ENCODE measurements at regions not wholly inside any gene's neighbourhood (a gene's known extent, or its start where the extent isn't known, plus 50 kb on each side); places are given as distances from the start of the nearest gene placed in this dataset.

DNA sequence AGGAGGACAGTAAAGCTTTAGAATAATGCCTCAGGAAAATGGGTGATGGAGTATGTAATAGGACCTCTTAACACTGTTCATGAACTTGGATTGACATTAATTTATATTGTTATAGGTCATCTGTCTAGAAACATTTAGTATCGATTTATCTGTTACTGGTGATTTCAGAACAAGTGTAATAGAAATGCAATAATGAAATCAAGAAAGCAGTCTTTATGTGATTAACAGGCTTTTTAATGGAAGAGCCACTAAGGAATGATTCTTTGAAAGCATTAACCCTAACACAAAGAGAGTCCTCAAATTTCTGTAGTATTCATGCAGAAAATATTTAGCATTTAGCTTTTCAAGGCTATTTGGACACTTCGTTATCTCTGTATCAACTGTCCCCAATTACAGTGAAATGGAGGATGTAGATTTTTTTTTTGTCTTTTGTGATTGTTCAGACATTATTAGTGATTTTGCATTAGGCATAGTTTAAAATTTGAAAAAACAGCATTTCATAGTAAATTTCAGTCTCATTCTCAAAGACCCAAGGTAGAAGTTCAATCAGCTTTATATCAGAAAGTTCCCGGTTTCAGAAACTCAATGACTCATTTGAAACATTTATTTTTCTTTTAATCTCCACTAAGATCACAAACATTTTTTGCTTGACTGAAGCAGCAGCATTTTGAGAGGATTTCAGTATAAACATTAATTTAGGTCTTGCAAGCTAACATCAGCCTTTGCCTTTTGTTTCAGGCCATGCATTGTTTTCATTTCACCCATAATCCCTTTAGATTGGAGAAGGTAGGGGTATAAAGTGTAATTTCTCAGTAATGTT, 56.3 kb downstream of the AGTR2 start:
- peak; percentile 55 for DNase-seq (ENCODE audit: low read depth)

DNA sequence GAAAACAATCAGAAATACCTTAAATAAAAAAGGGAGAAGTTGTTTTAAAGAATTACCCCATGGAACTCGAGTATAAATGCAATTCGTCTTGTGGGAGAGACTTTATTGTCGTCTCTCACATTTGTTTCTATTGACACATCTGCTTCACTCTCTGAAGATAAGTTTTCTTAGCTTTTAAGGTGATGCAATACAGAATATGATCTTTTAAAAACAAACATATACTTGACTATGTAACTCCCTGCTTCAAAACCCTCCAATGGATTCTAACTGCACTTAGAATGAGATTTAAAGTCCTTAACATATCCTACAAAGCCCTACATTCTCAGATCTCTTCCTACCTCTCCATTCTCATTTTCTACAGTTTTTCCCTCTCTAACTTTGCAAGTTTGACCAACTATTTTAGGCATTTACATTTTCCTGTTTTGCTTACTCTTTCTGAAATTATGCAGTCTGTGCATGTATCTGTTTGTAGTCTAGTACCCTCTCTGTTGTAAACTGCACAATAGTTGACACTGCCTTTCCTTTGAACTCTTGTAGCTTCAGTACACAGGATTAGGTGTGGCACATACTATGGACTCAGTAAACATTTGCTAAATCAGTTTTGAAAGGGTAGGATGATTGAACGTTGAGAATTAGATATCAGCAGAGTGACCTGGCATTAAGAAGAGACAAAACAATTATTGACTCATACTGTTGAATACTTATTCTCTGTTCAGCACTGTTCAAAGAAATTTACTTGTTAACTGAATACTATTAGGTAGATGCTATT, 59.8 kb downstream of the AGTR2 start:
- no peak for DNase-seq (ENCODE audit: low read depth)

DNA sequence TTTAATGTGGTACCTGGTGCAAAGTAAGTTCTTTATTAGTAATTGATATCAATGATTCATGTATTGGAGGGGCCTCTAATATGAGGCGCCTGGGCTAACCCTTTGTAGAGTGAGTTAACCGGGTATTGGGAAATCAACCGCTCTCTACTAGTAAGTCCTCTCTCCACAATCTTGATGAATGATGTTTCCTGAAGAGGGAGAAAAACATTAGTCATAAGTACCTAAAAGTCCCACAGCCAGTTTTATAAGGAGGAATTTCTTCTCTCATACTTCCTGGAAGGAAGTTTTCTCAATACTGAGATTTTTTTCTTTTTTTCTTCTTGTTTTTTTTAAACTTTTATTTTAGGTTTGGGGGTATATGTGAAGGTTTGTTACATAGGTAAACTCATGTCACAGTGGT, 62.3 kb downstream of the AGTR2 start:
- DNase-seq (ENCODE audit: low read depth) = peak; percentile 83

DNA sequence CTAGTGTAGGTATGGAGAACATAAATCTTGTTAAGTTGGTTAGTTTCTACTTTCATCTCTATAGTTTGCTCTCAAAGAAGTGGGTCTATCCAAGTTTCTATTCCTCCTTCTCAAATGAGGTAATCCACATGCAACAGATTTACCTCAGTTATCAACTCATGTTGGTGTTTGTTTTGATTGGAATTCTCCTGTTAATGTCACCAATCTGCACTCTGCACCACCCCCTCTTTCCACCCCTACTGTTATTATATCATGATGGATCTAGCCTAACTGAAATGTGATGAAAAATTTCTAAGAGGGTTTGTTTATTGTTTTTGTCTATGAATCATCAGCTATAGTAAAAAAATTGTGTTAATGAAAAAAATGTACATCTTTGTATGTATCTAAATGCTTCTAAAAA, 66.1 kb downstream of the AGTR2 start:
- DNase-seq (ENCODE audit: low read depth) = peak; percentile 14

DNA sequence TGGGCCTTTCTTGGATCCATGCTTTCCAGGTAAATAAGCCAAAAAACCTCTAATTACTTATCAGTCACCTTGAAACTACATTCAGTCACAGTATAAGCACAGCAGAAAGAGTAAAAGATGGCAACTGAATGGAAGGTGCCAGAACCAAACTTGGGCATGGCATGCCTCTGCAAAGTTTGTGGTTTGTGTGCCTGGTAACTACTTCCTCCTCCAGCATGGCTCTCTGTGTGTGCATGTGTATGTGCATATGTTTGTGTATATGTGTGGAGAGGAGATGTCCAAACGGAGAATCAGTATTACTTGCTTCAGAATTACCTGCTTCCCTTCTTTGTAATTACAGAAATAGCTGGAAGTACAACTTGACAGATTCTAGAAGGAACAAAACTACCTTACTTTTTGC, 67.5 kb downstream of the AGTR2 start:
- no peak for DNase-seq (ENCODE audit: low read depth)

DNA sequence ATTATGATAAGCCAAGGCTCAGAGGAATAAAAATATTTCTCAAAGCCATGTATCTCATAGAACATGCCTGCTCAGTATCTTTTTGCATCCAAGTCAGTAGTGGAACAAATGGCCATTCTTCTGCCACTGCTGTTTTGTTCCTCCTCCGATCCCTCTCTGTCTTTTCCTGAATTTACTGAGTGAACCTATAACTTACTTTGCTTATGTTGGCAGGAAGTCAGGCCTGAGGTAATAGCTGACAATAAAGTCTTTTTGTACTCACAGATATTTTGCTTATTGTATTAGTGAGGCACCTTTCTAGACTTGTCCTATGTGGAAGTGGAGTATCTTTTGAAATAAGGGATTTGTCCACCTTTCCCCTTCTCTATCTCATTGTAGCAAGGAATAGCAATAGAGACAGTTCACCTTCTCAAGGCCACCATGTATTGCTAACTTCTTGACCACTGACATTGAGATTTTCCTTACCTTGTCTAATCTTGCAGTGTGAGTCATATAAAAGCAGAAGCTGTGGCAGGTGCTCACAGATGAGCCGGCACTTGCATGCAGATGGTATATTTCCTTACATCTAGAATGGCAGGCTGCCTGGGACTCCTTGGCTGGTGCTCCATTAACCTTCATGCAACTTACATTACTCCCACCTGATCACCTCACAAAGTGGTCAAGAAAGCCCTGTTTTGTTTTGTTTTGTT, 68.2 kb downstream of the AGTR2 start:
- peak; percentile 10 for DNase-seq (ENCODE audit: low read depth)

DNA sequence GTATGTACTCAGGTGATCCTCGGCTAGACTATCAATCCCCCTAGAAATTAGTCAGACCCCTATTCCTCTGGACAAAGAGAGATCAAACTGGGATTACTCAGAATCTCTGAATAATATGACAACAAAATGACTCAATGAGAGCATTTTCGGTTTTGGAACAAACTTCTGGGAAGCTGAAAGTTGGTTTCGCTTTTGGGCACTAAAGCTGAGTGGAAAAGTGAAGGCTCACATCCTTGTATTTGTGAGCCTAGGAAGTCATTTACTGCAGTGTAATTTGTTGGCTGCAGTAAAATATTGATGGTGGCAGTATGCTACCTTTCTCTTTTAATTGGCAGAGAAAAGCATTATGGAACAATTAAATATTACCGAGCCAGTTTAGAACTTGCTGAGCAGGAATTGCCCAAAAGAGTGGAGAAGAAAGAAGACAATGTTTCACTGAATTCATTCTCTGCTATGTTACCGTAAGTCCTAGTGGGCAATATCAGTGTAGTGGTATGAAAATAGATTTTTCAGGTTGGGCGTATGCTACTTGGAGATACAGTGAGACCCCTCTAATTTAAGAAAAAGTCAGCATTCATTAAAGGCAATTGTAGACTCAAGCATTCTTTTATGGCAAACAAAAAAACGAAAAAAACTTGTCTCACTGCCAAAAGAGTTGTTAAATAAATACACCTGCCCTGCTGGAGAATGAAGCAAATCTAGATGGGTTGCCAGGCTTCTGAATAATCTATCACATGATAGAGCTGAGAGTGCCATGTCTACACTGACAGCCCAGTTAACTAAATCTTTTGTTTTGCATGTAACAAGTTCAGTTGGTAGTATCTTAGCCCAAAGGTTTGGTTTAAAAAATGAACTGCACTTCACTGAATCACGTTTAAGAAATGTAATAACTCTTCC, 69.6 kb downstream of the AGTR2 start:
- DNase-seq (ENCODE audit: low read depth) = peak; percentile 71

DNA sequence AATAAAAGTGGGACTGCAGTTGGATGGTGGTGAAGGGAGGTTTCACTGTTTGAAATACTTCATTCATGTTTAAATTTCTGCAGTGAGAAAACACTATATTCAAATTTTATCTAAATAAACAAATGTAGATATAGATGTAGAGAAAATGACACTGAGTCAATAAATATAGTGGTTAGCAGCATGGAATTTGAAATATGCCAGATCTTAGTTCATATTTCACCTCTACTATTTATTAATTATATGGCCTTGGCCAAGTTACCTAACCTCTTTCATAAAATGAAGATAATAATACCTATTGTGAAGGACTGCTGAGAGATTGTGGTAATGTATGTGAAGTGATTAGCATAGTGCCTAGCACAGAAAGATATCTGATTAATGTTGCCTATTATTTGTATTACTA, 70.5 kb downstream of the AGTR2 start:
- DNase-seq (ENCODE audit: low read depth) = no peak

DNA sequence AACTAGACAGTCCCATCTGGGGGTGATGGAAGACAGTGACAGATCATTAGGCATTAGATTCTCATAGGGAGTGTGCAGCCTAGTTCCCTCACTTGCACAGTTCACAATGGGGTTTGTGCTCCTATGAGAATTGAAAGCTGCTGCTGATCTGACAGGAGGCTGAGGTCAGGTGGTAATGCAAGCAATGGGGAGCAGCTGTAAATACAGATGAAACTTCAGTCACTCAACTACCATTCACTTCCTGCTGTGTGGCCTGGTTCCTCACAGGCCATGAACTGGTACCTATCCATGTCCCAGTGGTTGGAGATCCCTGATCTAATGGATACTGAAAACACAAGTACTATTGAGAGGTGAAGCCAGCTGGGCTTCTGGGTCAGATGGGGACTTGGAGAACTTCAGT, 72.5 kb downstream of the AGTR2 start:
- DNase-seq (ENCODE audit: low read depth) = no peak

DNA sequence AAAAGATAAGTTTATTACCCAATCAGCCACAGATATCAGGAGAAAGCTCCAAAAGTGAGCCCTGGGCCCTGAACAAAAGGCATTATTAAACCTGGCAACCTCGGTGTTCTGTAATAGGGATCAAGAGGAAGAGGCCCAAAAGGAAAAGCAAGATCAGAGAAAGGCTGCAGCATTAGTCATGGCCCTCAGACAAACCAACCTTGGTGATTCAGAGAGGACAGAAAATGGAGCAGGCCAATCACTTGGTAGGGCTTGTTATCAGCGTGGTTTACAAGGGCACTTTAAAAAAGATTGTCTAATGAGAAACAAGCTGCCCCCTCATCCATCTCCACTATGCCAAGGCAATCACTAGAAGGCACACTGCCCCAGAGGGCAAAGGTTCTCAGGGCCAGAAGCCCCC, 75.7 kb downstream of the AGTR2 start:
- DNase-seq (ENCODE audit: low read depth) = peak; percentile 81

DNA sequence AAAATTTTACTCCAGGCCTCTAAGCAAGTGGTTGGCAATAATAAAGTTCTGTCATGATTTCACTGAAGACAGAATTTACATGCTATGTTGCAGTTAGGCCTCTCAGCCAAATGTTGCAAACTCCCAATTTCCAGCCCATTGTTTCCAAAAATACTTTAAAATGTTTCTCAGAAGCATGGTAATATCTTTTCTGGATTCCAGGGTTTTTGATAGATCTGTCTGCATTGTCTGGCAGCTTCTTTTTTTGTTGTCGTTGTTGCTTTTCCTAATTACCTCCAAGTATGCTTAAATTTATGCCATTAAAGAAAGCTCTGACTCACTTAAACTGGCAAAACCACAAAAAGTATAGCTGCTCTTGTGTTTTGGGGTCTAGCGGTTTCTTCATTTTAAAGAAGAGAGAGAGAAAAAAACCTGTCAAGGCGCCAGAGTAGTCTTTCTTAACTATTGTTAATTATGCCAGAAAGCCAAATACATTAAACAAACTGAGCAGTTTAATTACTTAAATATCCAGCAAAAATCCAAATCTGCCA, 97.0 kb downstream of the AGTR2 start:
- peak; percentile 70 for DNase-seq (ENCODE audit: low read depth)

DNA sequence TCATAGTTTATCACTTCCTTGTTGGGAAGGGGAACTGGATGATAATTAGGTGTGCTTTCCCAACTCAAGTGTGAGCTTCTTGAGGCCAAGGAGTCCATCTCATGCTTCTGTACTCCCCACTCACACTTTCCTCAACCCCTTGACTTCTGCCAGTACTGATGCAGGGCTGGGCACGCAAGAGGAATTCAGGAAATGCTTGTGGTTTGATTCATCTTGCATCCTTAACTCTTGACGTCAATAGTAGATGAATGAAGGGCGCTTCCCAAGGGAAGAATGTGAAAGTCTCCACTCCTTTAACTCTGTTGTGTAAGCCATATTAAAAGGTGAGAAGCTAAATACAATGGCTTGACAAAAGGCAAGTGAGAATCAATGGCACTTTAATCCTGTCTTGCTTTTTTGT, 101.8 kb downstream of the AGTR2 start:
- DNase-seq (ENCODE audit: low read depth) = peak; percentile 97

DNA sequence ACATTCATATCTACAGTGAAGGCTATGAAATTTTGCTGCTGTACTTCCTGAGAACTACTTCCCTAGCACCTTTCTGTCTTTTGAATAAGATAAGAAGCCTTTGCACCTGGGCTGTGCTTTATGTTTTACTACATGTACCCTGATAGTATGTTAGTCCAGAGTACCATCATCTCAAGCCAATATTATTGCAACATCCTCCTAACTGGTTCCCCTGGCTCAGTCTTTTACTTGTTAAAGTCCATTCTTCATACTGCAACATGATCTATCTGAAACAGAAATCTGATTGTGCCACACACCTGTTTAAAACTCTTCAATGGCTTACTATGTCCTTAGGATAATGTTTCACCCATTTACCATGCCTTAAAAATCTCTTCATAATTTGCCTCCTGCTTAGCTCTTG, 102.3 kb downstream of the AGTR2 start:
- peak; percentile 30 for DNase-seq (ENCODE audit: low read depth)

DNA sequence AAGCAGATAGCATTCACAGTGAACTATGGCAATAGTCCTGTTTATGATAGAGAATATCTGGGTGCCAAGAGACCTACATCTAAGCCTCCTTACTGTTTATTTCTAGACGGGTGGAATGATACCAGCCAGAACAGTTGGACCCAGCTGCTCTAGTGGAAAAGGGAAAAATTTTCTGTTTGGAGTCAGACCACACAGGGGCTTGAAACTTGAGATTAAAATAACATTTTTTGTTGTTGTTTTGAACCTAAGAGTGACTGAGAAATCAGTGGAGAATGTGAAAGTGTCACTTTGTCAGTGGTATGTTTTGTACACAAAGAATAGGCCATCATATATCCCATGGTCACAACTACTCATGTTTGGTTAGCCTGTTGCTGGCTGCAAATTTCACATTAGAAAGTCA, 105.7 kb downstream of the AGTR2 start:
- DNase-seq (ENCODE audit: low read depth) = no peak

DNA sequence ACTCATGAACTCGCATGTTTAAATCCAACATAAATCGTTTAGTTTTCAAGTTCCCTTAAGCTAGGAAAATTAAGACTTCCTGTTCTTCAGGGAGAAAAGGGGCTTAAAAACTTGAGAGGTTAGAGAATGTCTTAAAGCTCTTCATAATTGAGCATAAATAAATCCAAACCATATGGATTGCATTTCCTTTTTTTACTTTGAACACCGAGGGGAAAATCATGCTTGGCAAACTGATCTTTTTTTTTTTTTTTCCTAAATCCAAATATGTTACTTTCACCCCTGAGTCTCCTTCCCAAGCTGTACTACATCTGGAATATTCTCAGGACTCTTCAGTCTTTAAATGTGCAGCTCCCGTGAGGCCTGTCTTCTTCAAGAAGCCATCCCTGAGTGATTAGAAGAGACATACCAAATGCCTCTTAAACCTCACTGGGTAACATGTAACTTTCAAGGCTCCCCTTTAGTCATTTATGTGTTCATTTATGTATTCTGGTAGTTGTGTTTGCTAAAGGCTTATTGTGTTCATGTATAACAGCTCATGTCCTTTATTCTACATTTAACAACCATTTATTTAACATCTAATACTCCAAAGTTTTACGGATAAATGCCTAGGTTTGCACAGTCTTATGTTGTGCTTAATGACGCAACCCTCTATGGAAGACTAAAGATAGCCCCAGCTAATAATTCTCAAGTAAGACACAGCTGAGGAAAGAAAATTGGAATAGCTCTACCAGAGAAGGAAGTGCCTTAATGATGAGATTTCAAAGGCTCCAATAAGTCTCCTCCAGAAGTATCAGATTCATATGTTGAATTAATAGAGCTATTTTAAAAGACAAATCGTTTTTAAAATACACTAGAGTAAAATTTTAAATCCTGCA, 107.0 kb downstream of the AGTR2 start:
- DNase-seq (ENCODE audit: low read depth) = no peak

DNA sequence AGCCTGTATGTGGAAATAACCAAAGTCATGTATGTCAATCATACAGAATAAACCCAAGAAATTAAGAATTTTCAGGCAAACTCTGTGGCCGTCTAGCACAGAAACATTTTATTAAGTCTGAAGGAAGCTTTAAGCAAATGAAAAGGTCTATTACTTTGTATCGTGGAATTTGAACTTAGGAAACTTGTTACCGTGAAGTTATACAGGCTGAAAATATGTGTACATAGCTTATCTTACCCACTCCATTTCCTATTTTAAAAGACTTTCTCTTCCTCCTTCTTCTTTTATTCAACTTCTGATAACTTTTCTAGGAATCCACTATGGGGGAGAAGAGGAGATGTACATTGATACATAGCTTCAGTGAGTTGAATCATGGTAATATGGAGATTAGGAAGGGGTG, 108.3 kb downstream of the AGTR2 start:
- DNase-seq (ENCODE audit: low read depth) = no peak

DNA sequence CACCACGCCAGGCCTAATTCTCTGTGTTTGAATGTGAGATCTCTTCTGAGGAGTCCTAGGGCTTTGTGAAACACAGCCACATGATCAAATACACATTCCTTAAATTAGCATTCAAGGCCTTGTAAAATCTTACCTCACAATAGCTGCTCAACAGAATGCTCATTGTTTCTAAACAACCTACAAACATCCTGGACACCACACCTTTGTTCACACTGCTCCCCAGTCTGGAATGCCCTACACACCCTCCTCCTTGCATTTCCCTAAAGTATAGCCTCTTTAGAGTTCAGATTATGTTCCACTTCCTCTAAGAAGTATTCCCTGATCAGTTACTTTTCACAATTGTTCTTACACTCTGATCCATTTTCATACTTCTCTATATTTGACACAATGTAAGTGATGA, 110.6 kb downstream of the AGTR2 start:
- DNase-seq (ENCODE audit: low read depth) = no peak

DNA sequence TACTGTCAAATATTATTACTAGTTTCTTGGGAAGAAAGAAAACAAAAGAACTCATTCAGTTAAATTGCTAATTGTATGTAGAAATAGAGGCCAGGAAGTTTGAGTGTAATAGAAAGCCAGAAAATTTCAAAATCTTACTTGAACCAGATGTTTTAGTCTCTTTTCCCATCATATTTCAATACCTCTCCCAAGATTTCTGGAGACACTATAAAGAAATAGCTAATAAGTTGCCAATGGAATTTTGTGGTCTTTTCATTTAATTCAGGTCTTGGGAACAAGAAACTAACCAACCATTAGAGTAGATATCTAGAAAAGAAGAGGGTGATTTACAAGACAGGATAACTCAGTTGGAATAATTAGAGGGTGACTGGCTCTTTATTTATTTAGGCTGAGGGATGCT, 112.2 kb downstream of the AGTR2 start:
- peak; percentile 39 for DNase-seq (ENCODE audit: low read depth)

DNA sequence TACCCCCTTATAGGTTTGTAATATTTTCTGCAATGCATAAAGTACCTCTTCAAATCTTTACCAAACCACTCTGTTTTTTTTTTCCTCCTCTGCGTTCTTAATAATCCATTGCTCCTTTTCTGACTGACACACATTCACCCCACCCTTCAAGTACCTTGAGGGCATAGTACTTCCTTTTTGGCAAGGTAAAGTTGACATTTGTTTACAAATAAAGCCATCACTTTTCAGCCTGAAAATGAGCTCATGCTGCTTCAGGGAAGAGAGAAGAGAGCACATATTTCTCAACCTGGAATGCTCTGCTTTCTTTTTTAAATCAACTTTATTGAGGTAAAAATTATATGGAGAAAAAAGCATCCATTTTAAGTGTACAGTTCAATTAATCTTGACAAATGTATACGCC, 113.9 kb downstream of the AGTR2 start:
- DNase-seq (ENCODE audit: low read depth) = peak; percentile 87

DNA sequence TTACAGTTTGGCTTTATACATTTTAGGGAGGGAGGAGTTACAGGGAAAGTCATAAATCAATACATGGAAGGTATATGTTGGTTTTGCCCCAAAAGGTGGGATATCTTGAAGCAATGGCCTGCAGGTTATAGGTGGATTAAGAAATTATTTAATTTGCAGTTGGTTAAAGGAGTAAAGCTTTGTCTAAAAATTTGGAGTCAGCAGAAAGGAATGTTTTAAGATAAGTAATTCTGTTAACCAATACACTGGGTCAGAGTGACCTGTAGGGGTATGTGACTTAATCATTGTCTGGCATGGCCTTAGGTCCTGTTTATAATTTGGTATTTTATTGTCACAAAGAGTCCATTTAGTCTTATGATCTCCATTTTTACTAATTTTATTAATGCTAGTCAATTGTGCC, 115.0 kb downstream of the AGTR2 start:
- DNase-seq (ENCODE audit: low read depth) = peak; percentile 63
